ENCODE measurements at regions not wholly inside any gene's neighbourhood (a gene's known extent, or its start where the extent isn't known, plus 50 kb on each side); places are given as distances from the start of the nearest gene placed in this dataset.

- H3K4me2 ChIP-seq (ENCODE audit: low read length), result no peak overlapping the region
- no peaks in the 10 kb centered on the region for H3K27me3 ChIP-seq (ENCODE audit: insufficient read depth, low read length)
- H3F3A ChIP-seq (ENCODE audit: insufficient read depth, low read length), result no peaks in the 10 kb centered on the region
- peaks cover 10% of the 10 kb centered on the region for H3K36me3 ChIP-seq (ENCODE audit: insufficient read depth, low read length)
- H2AFZ ChIP-seq (ENCODE audit: low read length), result no peak overlapping the region
- H3K4me3 ChIP-seq (ENCODE audit: low read depth, low read length, poor library complexity, severe bottlenecking), result no peak overlapping the region
- TF ChIP-seq, protein P1, sequence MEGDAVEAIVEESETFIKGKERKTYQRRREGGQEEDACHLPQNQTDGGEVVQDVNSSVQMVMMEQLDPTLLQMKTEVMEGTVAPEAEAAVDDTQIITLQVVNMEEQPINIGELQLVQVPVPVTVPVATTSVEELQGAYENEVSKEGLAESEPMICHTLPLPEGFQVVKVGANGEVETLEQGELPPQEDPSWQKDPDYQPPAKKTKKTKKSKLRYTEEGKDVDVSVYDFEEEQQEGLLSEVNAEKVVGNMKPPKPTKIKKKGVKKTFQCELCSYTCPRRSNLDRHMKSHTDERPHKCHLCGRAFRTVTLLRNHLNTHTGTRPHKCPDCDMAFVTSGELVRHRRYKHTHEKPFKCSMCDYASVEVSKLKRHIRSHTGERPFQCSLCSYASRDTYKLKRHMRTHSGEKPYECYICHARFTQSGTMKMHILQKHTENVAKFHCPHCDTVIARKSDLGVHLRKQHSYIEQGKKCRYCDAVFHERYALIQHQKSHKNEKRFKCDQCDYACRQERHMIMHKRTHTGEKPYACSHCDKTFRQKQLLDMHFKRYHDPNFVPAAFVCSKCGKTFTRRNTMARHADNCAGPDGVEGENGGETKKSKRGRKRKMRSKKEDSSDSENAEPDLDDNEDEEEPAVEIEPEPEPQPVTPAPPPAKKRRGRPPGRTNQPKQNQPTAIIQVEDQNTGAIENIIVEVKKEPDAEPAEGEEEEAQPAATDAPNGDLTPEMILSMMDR (IDR thresholded peaks at IDR 0.05; ENCODE audit: low read length), result no peak
- no peak for TF ChIP-seq EZH2 (IDR thresholded peaks at IDR 0.05; ENCODE audit: borderline replicate concordance, low read length)
- H3K9me3 ChIP-seq (ENCODE audit: low read length), result 0 out of 2 replicates have a peak, but pooled peaks cover 4% of the 10 kb centered on the region
- H3K79me2 ChIP-seq (ENCODE audit: insufficient read depth, low read length), result no peaks in the 10 kb centered on the region
- H3K27ac ChIP-seq (ENCODE audit: low read depth, low read length, poor library complexity, severe bottlenecking), result no peak overlapping the region
- no peaks in the 10 kb centered on the region for H4K20me1 ChIP-seq (ENCODE audit: insufficient read depth, low read length)
- H3K9ac ChIP-seq (ENCODE audit: low read length), result no peak overlapping the region
- H3K4me1 ChIP-seq (ENCODE audit: insufficient read depth, low read length, severe bottlenecking), result no peaks in the 10 kb centered on the region
- H3K9me2 ChIP-seq (ENCODE audit: low read depth, low read length), result no peaks in the 10 kb centered on the region
Measured at GRCh38 chr10:46226900-46227558, 59.8 kb upstream of the ANTXRL start.

DNA sequence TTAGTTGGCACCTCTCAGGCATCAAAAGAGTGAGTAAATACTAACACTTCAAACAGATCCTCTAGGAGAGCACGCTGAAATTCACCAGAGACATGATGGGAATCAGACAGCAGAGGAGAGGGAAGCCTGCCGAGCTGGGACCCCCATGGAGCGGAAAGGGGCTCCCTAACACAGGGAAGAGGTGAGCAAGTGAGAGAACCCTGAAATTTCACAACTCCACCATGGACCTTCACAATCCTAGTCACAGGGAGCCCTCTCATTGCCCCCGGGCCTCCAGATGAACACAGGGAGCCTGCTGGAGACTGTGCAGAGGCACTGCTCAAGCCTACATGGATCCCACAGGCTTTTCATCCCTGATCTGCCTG, 59.2 kb upstream of the ANTXRL start:
- TF ChIP-seq, protein P1 (IDR thresholded peaks at IDR 0.05; ENCODE audit: low read length), result no peak
- no peak for TF ChIP-seq EZH2 (IDR thresholded peaks at IDR 0.05; ENCODE audit: borderline replicate concordance, low read length)
- Histone ChIP-seq H3K9me2 (ENCODE audit: low read depth, low read length) (no peaks in the 10 kb centered on the region), H3K79me2 (ENCODE audit: insufficient read depth, low read length) (no peaks in the 10 kb centered on the region), H3K36me3 (ENCODE audit: insufficient read depth, low read length) (peaks cover 10% of the 10 kb centered on the region), H3K4me2 (ENCODE audit: low read length) (no peak overlapping the region), H3F3A (ENCODE audit: insufficient read depth, low read length) (no peaks in the 10 kb centered on the region), H3K4me1 (ENCODE audit: insufficient read depth, low read length, severe bottlenecking) (no peaks in the 10 kb centered on the region), H3K27ac (ENCODE audit: low read depth, low read length, poor library complexity, severe bottlenecking) (no peak overlapping the region), H3K9ac (ENCODE audit: low read length) (no peak overlapping the region; the same call in 1 of the 2 replicates), H3K27me3 (ENCODE audit: insufficient read depth, low read length) (no peaks in the 10 kb centered on the region), H4K20me1 (ENCODE audit: insufficient read depth, low read length) (no peaks in the 10 kb centered on the region), H2AFZ (ENCODE audit: low read length) (no peak overlapping the region), H3K4me3 (ENCODE audit: low read depth, low read length, poor library complexity, severe bottlenecking) (no peak overlapping the region), H3K9me3 (ENCODE audit: low read length) (0 out of 2 replicates have a peak, but pooled peaks cover 4% of the 10 kb centered on the region)

DNA sequence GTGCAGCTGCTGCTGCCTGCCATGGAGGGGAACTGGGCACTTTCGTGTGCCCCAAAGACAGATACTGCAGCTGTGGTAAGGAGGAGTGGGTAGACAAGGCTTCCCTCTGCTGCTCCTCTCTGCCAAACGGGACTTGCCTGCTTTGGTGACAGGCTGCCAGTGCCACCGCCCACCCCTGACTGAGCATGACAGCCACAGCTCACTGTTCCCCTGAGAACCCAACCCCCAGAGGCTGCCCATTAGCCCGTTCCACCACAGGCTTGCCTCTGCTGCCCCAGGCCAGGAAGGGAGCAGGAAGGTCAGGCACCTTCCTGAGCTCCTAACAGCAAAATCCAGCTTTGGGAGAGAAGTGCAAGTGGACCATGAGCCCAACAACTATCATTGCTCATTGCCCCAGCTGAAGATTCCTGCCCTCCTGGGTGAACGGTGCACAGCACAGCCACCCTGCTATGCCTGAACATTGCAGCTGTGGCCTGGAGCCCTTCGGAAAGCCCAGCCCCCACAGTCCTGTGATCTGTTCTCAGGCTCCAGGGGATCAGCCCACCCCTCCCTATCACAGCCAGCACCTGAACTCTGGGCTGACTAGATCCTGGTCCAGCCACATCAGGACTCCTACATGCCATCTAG, 58.7 kb upstream of the ANTXRL start:
- Histone ChIP-seq H3K27ac (ENCODE audit: low read depth, low read length, poor library complexity, severe bottlenecking) (no peak overlapping the region), H4K20me1 (ENCODE audit: insufficient read depth, low read length) (no peaks in the 10 kb centered on the region), H3K36me3 (ENCODE audit: insufficient read depth, low read length) (peaks cover 9% of the 10 kb centered on the region), H3K9me2 (ENCODE audit: low read depth, low read length) (no peaks in the 10 kb centered on the region), H2AFZ (ENCODE audit: low read length) (no peak overlapping the region), H3K4me1 (ENCODE audit: insufficient read depth, low read length, severe bottlenecking) (no peaks in the 10 kb centered on the region), H3K9me3 (ENCODE audit: low read length) (0 out of 2 replicates have a peak, but pooled peaks cover 4% of the 10 kb centered on the region), H3K27me3 (ENCODE audit: insufficient read depth, low read length) (no peaks in the 10 kb centered on the region), H3F3A (ENCODE audit: insufficient read depth, low read length) (no peaks in the 10 kb centered on the region), H3K4me2 (ENCODE audit: low read length) (no peak overlapping the region), H3K79me2 (ENCODE audit: insufficient read depth, low read length) (no peaks in the 10 kb centered on the region), H3K4me3 (ENCODE audit: low read depth, low read length, poor library complexity, severe bottlenecking) (no peak overlapping the region), H3K9ac (ENCODE audit: low read length) (no peak overlapping the region; the same call in 1 of the 2 replicates)
- TF ChIP-seq, protein P1 (IDR thresholded peaks at IDR 0.05; ENCODE audit: low read length), result no peak
- TF ChIP-seq EZH2 (IDR thresholded peaks at IDR 0.05; ENCODE audit: borderline replicate concordance, low read length), result no peak
